ENCODE measurements at regions not wholly inside any gene's neighbourhood (a gene's known extent, or its start where the extent isn't known, plus 50 kb on each side); places are given as distances from the start of the nearest gene placed in this dataset.

- no peak for DNase-seq (ENCODE audit: low read depth, low spot score)
- H3K36me3 ChIP-seq (ENCODE audit: insufficient read depth, low read length): no peaks in the 10 kb centered on the region
- H3K4me3 ChIP-seq: no peak overlapping the region
- H3K9ac ChIP-seq (ENCODE audit: insufficient read length): no peak overlapping the region
- H3K9me3 ChIP-seq (ENCODE audit: low read depth, low read length): no peaks in the 10 kb centered on the region
- no peak overlapping the region for H3K27ac ChIP-seq
- TF ChIP-seq EZH2 (IDR thresholded peaks at IDR 0.05) (no peak), POLR2AphosphoS5 (IDR thresholded peaks at IDR 0.05; ENCODE audit: borderline replicate concordance, low read depth, low read length) (no peak), FOXP2 (optimal IDR thresholded peaks at IDR 0.05; ENCODE audit: control extremely low read depth, extremely low read length, insufficient read depth) (no peak)
These were observed 86.1 kb upstream of the CD83 start for GRCh38 chr6:14031516-14031915.

GRCh38 chr6:14035071-14035847 is 82.3 kb upstream of the CD83 start:
- Histone ChIP-seq H3K9me3 (ENCODE audit: low read depth, low read length) (no peaks in the 10 kb centered on the region), H3K36me3 (ENCODE audit: insufficient read depth, low read length) (no peaks in the 10 kb centered on the region), H3K27ac (no peak overlapping the region), H3K4me3 (no peak overlapping the region), H3K9ac (ENCODE audit: insufficient read length) (no peak overlapping the region)
- TF ChIP-seq POLR2AphosphoS5 (IDR thresholded peaks at IDR 0.05; ENCODE audit: borderline replicate concordance, low read depth, low read length) (no peak), FOXP2 (optimal IDR thresholded peaks at IDR 0.05; ENCODE audit: control extremely low read depth, extremely low read length, insufficient read depth) (no peak), EZH2 (IDR thresholded peaks at IDR 0.05) (no peak)
- no peak for DNase-seq (ENCODE audit: low read depth, low spot score)

- Histone ChIP-seq H3K9me3 (ENCODE audit: low read depth, low read length) (no peaks in the 10 kb centered on the region), H3K4me3 (no peak overlapping the region), H3K9ac (ENCODE audit: insufficient read length) (no peak overlapping the region), H3K27ac (no peak overlapping the region), H3K36me3 (ENCODE audit: insufficient read depth, low read length) (no peaks in the 10 kb centered on the region)
- DNase-seq (ENCODE audit: low read depth, low spot score): no peak
- no peak for TF ChIP-seq EZH2 (IDR thresholded peaks at IDR 0.05)
- TF ChIP-seq FOXP2 (optimal IDR thresholded peaks at IDR 0.05; ENCODE audit: control extremely low read depth, extremely low read length, insufficient read depth): no peak
- no peak for TF ChIP-seq POLR2AphosphoS5 (IDR thresholded peaks at IDR 0.05; ENCODE audit: borderline replicate concordance, low read depth, low read length)
These were observed 81.7 kb upstream of the CD83 start for GRCh38 chr6:14035874-14036273.

GRCh38 chr6:14036911-14037310 is 80.7 kb upstream of the CD83 start:
- no peak overlapping the region for H3K4me3 ChIP-seq

GRCh38 chr6:14037402-14038277 is 79.9 kb upstream of the CD83 start:
- H3K9me3 ChIP-seq (ENCODE audit: low read depth, low read length): no peaks in the 10 kb centered on the region
- no peak for TF ChIP-seq FOXP2 (optimal IDR thresholded peaks at IDR 0.05; ENCODE audit: control extremely low read depth, extremely low read length, insufficient read depth)
- no peak for TF ChIP-seq POLR2AphosphoS5 (IDR thresholded peaks at IDR 0.05; ENCODE audit: borderline replicate concordance, low read depth, low read length)
- TF ChIP-seq EZH2 (IDR thresholded peaks at IDR 0.05): no peak
- no peak overlapping the region for H3K4me3 ChIP-seq
- no peak overlapping the region for H3K9ac ChIP-seq (ENCODE audit: insufficient read length)
- no peak for DNase-seq (ENCODE audit: low read depth, low spot score)
- H3K36me3 ChIP-seq (ENCODE audit: insufficient read depth, low read length): no peaks in the 10 kb centered on the region
- no peak overlapping the region for H3K27ac ChIP-seq

More at GRCh38 chr6:14036911-14037310, 80.7 kb upstream of the CD83 start:
- H3K36me3 ChIP-seq (ENCODE audit: insufficient read depth, low read length): no peaks in the 10 kb centered on the region
- H3K9me3 ChIP-seq (ENCODE audit: low read depth, low read length): no peaks in the 10 kb centered on the region
- no peak overlapping the region for H3K27ac ChIP-seq
- no peak overlapping the region for H3K9ac ChIP-seq (ENCODE audit: insufficient read length)
- TF ChIP-seq POLR2AphosphoS5 (IDR thresholded peaks at IDR 0.05; ENCODE audit: borderline replicate concordance, low read depth, low read length) (no peak), EZH2 (IDR thresholded peaks at IDR 0.05) (no peak), FOXP2 (optimal IDR thresholded peaks at IDR 0.05; ENCODE audit: control extremely low read depth, extremely low read length, insufficient read depth) (no peak)
- no peak for DNase-seq (ENCODE audit: low read depth, low spot score)

GRCh38 chr6:14038467-14039437 is 78.8 kb upstream of the CD83 start:
- no peak overlapping the region for H3K4me3 ChIP-seq
- no peaks in the 10 kb centered on the region for H3K36me3 ChIP-seq (ENCODE audit: insufficient read depth, low read length)
- TF ChIP-seq POLR2AphosphoS5 (IDR thresholded peaks at IDR 0.05; ENCODE audit: borderline replicate concordance, low read depth, low read length): no peak
- TF ChIP-seq FOXP2 (optimal IDR thresholded peaks at IDR 0.05; ENCODE audit: control extremely low read depth, extremely low read length, insufficient read depth): no peak
- no peaks in the 10 kb centered on the region for H3K9me3 ChIP-seq (ENCODE audit: low read depth, low read length)
- H3K9ac ChIP-seq (ENCODE audit: insufficient read length): no peak overlapping the region
- H3K27ac ChIP-seq: no peak overlapping the region
- DNase-seq (ENCODE audit: low read depth, low spot score): no peak

- DNase-seq (ENCODE audit: low read depth, low spot score): no peak
- no peaks in the 10 kb centered on the region for H3K9me3 ChIP-seq (ENCODE audit: low read depth, low read length)
- no peak overlapping the region for H3K9ac ChIP-seq (ENCODE audit: insufficient read length)
- H3K36me3 ChIP-seq (ENCODE audit: insufficient read depth, low read length): no peaks in the 10 kb centered on the region
- H3K27ac ChIP-seq: no peak overlapping the region
- H3K4me3 ChIP-seq: no peak overlapping the region
- TF ChIP-seq EZH2 (IDR thresholded peaks at IDR 0.05): no peak
- no peak for TF ChIP-seq FOXP2 (optimal IDR thresholded peaks at IDR 0.05; ENCODE audit: control extremely low read depth, extremely low read length, insufficient read depth)
- TF ChIP-seq POLR2AphosphoS5 (IDR thresholded peaks at IDR 0.05; ENCODE audit: borderline replicate concordance, low read depth, low read length): no peak
These were observed 77.5 kb upstream of the CD83 start for GRCh38 chr6:14040042-14040441.
